T-cell (primary cell): ENCODE measurements at regions not wholly inside any gene's neighbourhood (a gene's known extent, or its start where the extent isn't known, plus 50 kb on each side); places are given as distances from the start of the nearest gene placed in this dataset.

Experiments used
- ATAC-seq, 4 experiments: fragments of 200-7000 bp in 3 of 4; fragments of 150-1000 bp in 1 of 4; cut with Tn5 transposase; replicated peaks in 1 of 4; 1 replicate in 3 of 4; 2 replicates in 1 of 4; pipeline ENCODE4 v1.10.0; 2021; ENCODE audit warnings: moderate library complexity in 3 of 4, mild to moderate bottlenecking in 2 of 4, moderate number of reproducible peaks in 1 of 4
- CTCF ChIA-PET, 2 donors: fragments of 300-600 bp; sonication (Branson Sonifier 250); formaldehyde crosslinking; loops; one replicate each; lab custom pipeline; 2022; ENCODE audit warnings: antibody characterized with exemption in 2 of 2; lab: Charles Lee
- POLR2A ChIA-PET, 2 donors: fragments of 300-600 bp; sonication (Branson Sonifier 250); formaldehyde crosslinking; loops; one replicate each; lab custom pipeline; 2022; ENCODE audit warnings: antibody characterized with exemption in 2 of 2; lab: Charles Lee
- DNase-seq, 35 experiments: peaks; one replicate each; pipeline versions ENCODE4 v3.0.0 to v3.0.0-alpha.2; 2013 to 2023
- H3K27ac ChIP-seq: one replicate; pipeline ENCODE4 v1.5.1; 2013; ENCODE audit warnings: low read length
- H3K27me3 ChIP-seq, 2 experiments: replicated peaks in 1 of 2; 1 replicate in 1 of 2; 2 replicates in 1 of 2; pipeline versions ENCODE4 v1.6.1 to v1.7.0; 2013; ENCODE audit warnings: low read length in 1 of 2, mixed read lengths in 1 of 2; ENCODE audit not compliant: control insufficient read depth in 2 of 2, insufficient read depth in 2 of 2; ENCODE audit errors: extremely low read depth in 1 of 2
- H3K36me3 ChIP-seq, 2 donors: 1 replicate in 1 of 2; 2 replicates in 1 of 2; pipeline versions ENCODE4 v1.6.1 to v1.7.0; 2013; ENCODE audit warnings: low read length in 1 of 2; ENCODE audit not compliant: control insufficient read depth in 2 of 2, insufficient read depth in 1 of 2; ENCODE audit errors: extremely low read depth in 1 of 2
- H3K4me1 ChIP-seq, 2 experiments: 1 replicate in 1 of 2; 2 replicates in 1 of 2; pipeline versions ENCODE4 v1.6.1 to v1.7.0; 2013; ENCODE audit warnings: low read length in 2 of 2, mixed read lengths in 1 of 2; ENCODE audit not compliant: insufficient read depth in 2 of 2, control insufficient read depth in 1 of 2; ENCODE audit errors: extremely low read depth in 1 of 2
- H3K4me3 ChIP-seq, 2 donors: 1 replicate in 1 of 2; 2 replicates in 1 of 2; pipeline versions ENCODE4 v1.5.1 to v1.7.0; 2013; ENCODE audit warnings: mild to moderate bottlenecking in 2 of 2, low read length in 1 of 2, moderate library complexity in 1 of 2; ENCODE audit not compliant: control insufficient read depth in 1 of 2; ENCODE audit errors: extremely low read depth in 1 of 2
- H3K9me3 ChIP-seq: 2 replicates; pipeline ENCODE4 v1.7.0; 2013
- H3K27ac Mint-ChIP-seq, 2 donors: one replicate each; pipeline ENCODE4 v1.8.0; 2020 to 2021; ENCODE audit warnings: mild to moderate bottlenecking in 2 of 2, mixed read lengths in 2 of 2
- H3K27me3 Mint-ChIP-seq, 2 donors: one replicate each; pipeline ENCODE4 v1.8.0; 2021 to 2022; ENCODE audit warnings: mixed read lengths in 2 of 2
- H3K36me3 Mint-ChIP-seq: one replicate; pipeline ENCODE4 v1.8.0; 2021; ENCODE audit warnings: mixed read lengths
- H3K4me1 Mint-ChIP-seq, 3 donors: one replicate each; pipeline ENCODE4 v1.8.0; 2020 to 2022; ENCODE audit warnings: mixed read lengths in 3 of 3, mild to moderate bottlenecking in 1 of 3
- H3K4me3 Mint-ChIP-seq, 3 donors: one replicate each; pipeline ENCODE4 v1.8.0; 2020 to 2022; ENCODE audit warnings: mild to moderate bottlenecking in 3 of 3, mixed read lengths in 3 of 3, moderate library complexity in 3 of 3
- H3K9me3 Mint-ChIP-seq, 3 donors: one replicate each; pipeline ENCODE4 v1.8.0; 2020 to 2022; ENCODE audit warnings: mixed read lengths in 3 of 3
- WGBS: methylation state at CpG from one replicate; pipeline ENCODE4 v1.1.5; 2013; ENCODE audit warnings: missing lambda C conversion rate; ENCODE audit not compliant: insufficient coverage; 5-methylcytosine and 5-hydroxymethylcytosine counted together

- no peak for DNase-seq
- Histone ChIP-seq H3K9me3 (no peaks in the 10 kb centered on the region), H3K4me3 (no peak overlapping the region), H3K27ac (no peak overlapping the region), H3K4me1 (no peaks in the 10 kb centered on the region), H3K27me3 (no peaks in the 10 kb centered on the region), H3K36me3 (no peaks in the 10 kb centered on the region)
- Mint-ChIP-seq H3K4me3 (no peak overlapping the region), H3K27me3 (no peaks in the 10 kb centered on the region), H3K27ac (no peak overlapping the region), H3K9me3 (peaks cover 0 to 6% (median 0%) of the 10 kb centered on the region in 3 donors), H3K36me3 (no peaks in the 10 kb centered on the region), H3K4me1 (no peaks in the 10 kb centered on the region)
- CTCF ChIA-PET = no interaction called here
- WGBS = 83% methylated on average over 1 of the region's 1 CpG
- POLR2A ChIA-PET = no interaction called here
- no peak for ATAC-seq
Observed at GRCh38 chr5:147084702-147085101, 150.1 kb upstream of the STK32A start.

GRCh38 chr5:147085409-147085808 is 149.4 kb upstream of the STK32A start:
- Mint-ChIP-seq H3K36me3 (no peaks in the 10 kb centered on the region), H3K4me3 (no peak overlapping the region), H3K27ac (no peak overlapping the region), H3K9me3 (peaks cover 0 to 6% (median 0%) of the 10 kb centered on the region in 3 donors), H3K27me3 (no peaks in the 10 kb centered on the region), H3K4me1 (no peaks in the 10 kb centered on the region)
- DNase-seq = no peak
- no peak for ATAC-seq
- H3K36me3 ChIP-seq = no peaks in the 10 kb centered on the region
- no peak overlapping the region for H3K27ac ChIP-seq
- no peaks in the 10 kb centered on the region for H3K27me3 ChIP-seq
- POLR2A ChIA-PET = no interaction called here
- CTCF ChIA-PET = no interaction called here
- H3K4me1 ChIP-seq = no peaks in the 10 kb centered on the region
- no peak overlapping the region for H3K4me3 ChIP-seq
- 72% methylated on average over 7 of the region's 7 CpGs for WGBS
- no peaks in the 10 kb centered on the region for H3K9me3 ChIP-seq

- no peaks in the 10 kb centered on the region for H3K27me3 ChIP-seq
- ATAC-seq = no peak
- no peak overlapping the region for H3K4me3 Mint-ChIP-seq
- no CpG with 5 or more reads among the region's 2 CpGs for WGBS
- H3K9me3 Mint-ChIP-seq = peaks cover 0 to 6% (median 0%) of the 10 kb centered on the region in 3 donors
- DNase-seq = no peak
- no peak overlapping the region for H3K27ac ChIP-seq
- H3K4me3 ChIP-seq = no peak overlapping the region
- CTCF ChIA-PET = no interaction called here
- H3K27me3 Mint-ChIP-seq = peaks cover 6 to 10% of the 10 kb centered on the region in 2 donors
- H3K36me3 Mint-ChIP-seq = no peaks in the 10 kb centered on the region
- H3K36me3 ChIP-seq = no peaks in the 10 kb centered on the region
- H3K27ac Mint-ChIP-seq = no peak overlapping the region
- POLR2A ChIA-PET = interaction anchor here in 1 of 2 donors (0.6 kb wide), 1 partner anchor 24 kb away, joined by 4 read pairs; no protein-coding TSS in a partner anchor
- H3K9me3 ChIP-seq = no peaks in the 10 kb centered on the region
- no peaks in the 10 kb centered on the region for H3K4me1 Mint-ChIP-seq
- H3K4me1 ChIP-seq = no peaks in the 10 kb centered on the region
Observed at GRCh38 chr5:147092044-147092443, 142.8 kb upstream of the STK32A start.

GRCh38 chr5:147093138-147093537 is 141.7 kb upstream of the STK32A start:
- ChIA-PET CTCF (no interaction called here), POLR2A (no interaction called here)
- Histone ChIP-seq H3K36me3 (no peaks in the 10 kb centered on the region), H3K27ac (no peak overlapping the region), H3K27me3 (no peaks in the 10 kb centered on the region), H3K9me3 (no peaks in the 10 kb centered on the region), H3K4me3 (no peak overlapping the region), H3K4me1 (no peaks in the 10 kb centered on the region)
- peaks cover 0 to 6% (median 0%) of the 10 kb centered on the region in 3 donors for H3K9me3 Mint-ChIP-seq
- DNase-seq (no peak), ATAC-seq (no peak)
- no peak overlapping the region for H3K27ac Mint-ChIP-seq
- H3K4me1 Mint-ChIP-seq = no peaks in the 10 kb centered on the region
- WGBS = no CpG with 5 or more reads among the region's 2 CpGs
- H3K36me3 Mint-ChIP-seq = no peaks in the 10 kb centered on the region
- H3K4me3 Mint-ChIP-seq = no peak overlapping the region
- H3K27me3 Mint-ChIP-seq = peaks cover 6 to 10% of the 10 kb centered on the region in 2 donors

GRCh38 chr5:147095740-147096139 is 139.1 kb upstream of the STK32A start:
- H3K27ac Mint-ChIP-seq = no peak overlapping the region
- Histone ChIP-seq H3K4me1 (no peaks in the 10 kb centered on the region), H3K27me3 (no peaks in the 10 kb centered on the region), H3K4me3 (no peak overlapping the region), H3K27ac (no peak overlapping the region), H3K36me3 (no peaks in the 10 kb centered on the region), H3K9me3 (no peaks in the 10 kb centered on the region)
- DNase-seq (no peak), ATAC-seq (no peak)
- POLR2A ChIA-PET = no interaction called here
- no peaks in the 10 kb centered on the region for H3K36me3 Mint-ChIP-seq
- H3K9me3 Mint-ChIP-seq = no peaks in the 10 kb centered on the region
- H3K4me3 Mint-ChIP-seq = no peak overlapping the region
- WGBS = 50% methylated on average over 1 of the region's 2 CpGs
- CTCF ChIA-PET = no interaction called here
- H3K4me1 Mint-ChIP-seq = no peaks in the 10 kb centered on the region
- peaks cover 6 to 10% of the 10 kb centered on the region in 2 donors for H3K27me3 Mint-ChIP-seq

- no peaks in the 10 kb centered on the region for H3K9me3 Mint-ChIP-seq
- ATAC-seq (no peak), DNase-seq (peak in 1 of 35 experiments; percentile 16)
- 28% methylated on average over 2 of the region's 5 CpGs for whole genome bisulfite sequencing
- no peaks in the 10 kb centered on the region for H3K36me3 Mint-ChIP-seq
- ChIA-PET CTCF (interaction anchor here in 1 of 2 donors (1.8 to 2.3 kb wide), 2 partner anchors 90 to 272 kb away, joined by 8 to 15 read pairs; no protein-coding TSS in a partner anchor), POLR2A (interaction anchor here in 1 of 2 donors (0.5 kb wide), 1 partner anchor 299 kb away, joined by 3 read pairs; no protein-coding TSS in a partner anchor)
- H3K27ac ChIP-seq = no peak overlapping the region
- no peaks in the 10 kb centered on the region for H3K36me3 ChIP-seq
- peaks cover 0 to under 1% of the 10 kb centered on the region in 2 donors for H3K27me3 Mint-ChIP-seq
- H3K4me1 Mint-ChIP-seq = no peaks in the 10 kb centered on the region
- no peak overlapping the region for H3K27ac Mint-ChIP-seq
- H3K4me3 Mint-ChIP-seq = no peak overlapping the region
- no peaks in the 10 kb centered on the region for H3K9me3 ChIP-seq
- no peaks in the 10 kb centered on the region for H3K4me1 ChIP-seq
- H3K27me3 ChIP-seq = no peaks in the 10 kb centered on the region
- H3K4me3 ChIP-seq = no peak overlapping the region
Observed at GRCh38 chr5:147098233-147098790, 136.5 kb upstream of the STK32A start.
